ENCODE measurements at regions not wholly inside any gene's neighbourhood (a gene's known extent, or its start where the extent isn't known, plus 50 kb on each side); places are given as distances from the start of the nearest gene placed in this dataset.

DNA sequence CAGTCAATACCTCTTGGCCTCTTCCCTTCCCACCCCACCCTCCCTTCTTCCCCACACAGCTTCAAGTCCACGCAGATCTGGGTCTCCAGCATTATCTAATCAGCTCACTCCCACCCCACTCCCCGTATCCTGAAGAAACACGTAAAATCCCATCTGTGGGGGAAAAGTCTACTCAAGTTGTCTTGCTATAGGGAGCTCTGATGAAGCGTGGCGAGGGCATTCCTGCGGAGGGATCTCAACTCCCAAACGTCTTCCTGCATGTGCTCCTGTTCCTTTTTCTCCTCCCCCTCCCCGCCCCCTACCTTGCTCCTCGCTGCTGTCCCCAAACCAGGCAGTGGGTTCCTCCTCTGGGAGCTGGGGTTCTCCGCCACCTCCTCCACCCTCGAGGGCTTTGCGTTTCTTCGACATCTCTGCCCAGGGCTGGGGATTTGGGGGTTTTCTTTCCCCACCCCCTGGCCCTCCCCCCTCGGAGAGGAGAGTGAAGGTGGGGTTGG, 181.8 kb downstream of the TBXT start:
- no peak for DNase-seq

GRCh38 chr6:165985281-165985805, 182.3 kb downstream of the TBXT start:
- DNase-seq = no peak

- DNase-seq = no peak
Observed at GRCh38 chr6:165984729-165985275, 182.8 kb downstream of the TBXT start.

DNA sequence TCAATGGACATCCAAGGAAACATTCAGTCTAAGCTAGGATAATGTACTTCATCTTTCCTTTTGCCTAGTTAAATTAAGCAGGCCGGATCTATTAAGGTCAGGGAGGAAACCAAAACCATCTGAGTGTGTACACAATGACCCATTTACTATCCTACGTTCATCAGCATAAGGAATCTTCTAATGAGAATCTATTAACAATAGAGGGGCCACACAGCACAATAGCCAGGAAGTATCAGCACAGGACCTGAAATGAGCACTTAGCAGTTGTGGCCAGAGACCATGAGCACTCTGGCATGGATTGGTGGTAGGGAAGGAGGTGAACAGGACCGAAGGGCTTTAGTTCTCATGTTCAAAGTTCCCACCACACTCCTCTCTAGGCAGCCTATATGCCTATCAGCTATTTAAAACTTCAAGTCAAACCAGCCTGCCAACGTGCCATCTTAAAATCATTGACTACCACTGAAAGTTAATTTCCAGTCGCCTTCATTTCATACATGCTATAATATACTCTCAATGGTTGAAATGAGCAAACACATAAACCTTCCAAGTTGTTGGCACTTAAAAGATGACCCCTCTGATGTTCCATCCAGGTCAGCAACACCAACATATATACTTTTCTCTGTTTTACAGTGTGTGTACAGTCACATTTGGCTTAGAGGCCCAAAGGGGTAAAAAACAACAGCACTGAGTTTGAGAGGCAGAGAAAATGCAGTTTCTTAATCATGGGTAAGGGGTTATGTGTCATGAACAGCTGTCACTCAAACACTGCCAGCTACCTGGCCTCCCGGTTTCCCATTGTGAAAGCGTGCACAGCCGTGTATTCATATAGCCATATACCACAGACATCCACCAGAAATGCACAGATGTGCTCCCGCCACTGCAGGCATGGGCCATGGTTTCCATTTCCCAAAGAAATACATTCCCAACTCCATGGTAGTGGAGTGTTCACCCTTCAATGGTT, 184.3 kb downstream of the TBXT start:
- no peak for DNase-seq

DNA sequence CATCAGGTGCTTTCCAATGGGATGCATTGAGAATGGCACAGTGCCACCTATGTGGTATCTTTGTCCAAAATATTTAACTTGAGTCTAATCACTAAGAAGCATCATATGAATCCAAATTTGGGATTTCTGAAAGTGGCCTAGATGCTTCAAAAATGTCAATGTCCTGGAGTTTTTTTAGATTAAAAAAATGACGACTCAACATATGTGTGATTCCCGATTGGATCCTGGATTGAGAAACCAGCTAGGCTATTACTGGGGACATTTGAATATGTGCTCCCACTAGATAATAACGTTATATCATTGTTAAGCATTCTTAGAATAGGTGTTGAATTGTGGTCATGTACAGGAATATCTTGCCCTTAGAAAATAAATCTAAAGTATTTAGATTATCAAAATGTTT, 189.2 kb downstream of the TBXT start:
- DNase-seq = no peak

DNA sequence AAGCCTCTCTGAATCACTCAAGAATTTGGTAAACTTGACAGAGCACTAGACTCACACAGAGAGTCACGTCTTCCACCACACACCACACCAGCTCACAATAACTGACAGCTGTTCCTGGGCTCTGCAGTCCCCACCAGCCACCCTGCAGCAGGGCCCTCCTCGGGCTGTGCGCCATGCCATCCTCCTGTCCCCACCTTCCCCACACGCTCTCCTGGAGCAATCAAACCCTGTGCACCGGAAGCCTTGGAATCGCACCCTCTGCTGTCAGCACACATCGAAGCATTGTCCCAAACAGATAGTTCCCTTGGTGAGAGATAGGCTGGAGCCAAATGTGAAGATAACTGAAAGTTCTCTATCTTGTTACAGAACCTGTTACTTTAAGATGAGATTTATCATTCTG, 191.0 kb downstream of the TBXT start:
- no peak for DNase-seq

DNA sequence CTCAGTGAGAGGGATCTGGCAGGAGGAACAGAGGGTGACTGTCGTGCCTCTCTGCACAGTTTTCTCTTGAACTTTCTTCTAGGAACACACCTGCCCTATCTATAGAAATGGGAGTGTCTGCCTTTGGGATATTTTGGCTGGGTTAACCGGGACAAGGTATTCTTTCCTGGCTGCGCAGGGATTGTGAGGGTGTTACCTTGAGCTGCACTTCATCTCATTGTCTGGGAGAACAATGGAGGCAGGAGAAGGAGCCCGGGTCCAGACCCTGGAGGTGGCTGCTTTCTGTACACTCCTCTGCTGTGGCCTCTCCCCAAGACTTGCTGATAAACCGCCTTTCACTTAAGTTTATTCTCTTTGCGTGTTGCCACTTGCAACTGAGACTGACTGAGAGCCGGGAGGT, 192.8 kb downstream of the TBXT start:
- no peak for DNase-seq

GRCh38 chr6:165973473-165973872, 194.2 kb downstream of the TBXT start:
- DNase-seq = no peak

- DNase-seq = no peak
Observed at GRCh38 chr6:165972139-165972802, 195.4 kb downstream of the TBXT start.

DNA sequence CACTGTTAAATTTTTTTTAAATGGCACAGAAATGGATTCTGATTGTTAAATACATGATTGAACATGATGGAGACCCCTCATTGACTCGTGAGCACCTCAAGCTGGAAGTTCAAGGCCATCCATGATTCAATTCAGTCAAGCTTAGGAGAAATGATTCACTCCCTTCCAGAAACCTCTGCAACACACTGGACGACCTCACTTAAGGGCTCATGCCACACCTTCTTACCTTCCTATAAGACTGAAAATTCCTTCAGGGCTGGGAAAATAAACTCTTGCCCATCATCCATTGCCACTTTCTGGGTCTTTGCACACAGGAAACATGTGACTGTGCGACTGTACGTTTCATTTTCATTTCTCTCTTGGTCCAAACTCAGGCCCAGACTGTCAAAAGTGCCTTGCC, 196.4 kb downstream of the TBXT start:
- no peak for DNase-seq

DNA sequence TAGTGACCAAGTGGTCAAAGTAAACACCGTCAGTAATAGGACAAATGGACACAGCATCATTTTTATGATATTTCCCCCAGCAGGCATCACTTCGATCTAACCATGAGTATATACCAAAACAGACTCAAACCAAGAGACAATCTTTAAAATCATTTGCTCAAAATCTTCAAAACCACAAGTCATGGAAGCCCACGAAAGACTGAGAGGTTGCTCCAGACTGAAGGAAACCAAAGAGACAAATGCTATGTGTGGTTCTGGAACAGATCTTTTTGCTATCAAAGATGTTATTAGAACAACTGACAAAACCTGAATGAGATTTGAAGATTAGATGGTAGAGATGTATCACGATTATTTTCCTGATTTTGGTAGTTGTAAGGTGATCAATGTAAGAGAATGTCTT, 197.7 kb downstream of the TBXT start:
- DNase-seq = no peak

- no peak for DNase-seq
Observed at GRCh38 chr6:165969184-165969583, 198.5 kb downstream of the TBXT start.

GRCh38 chr6:165968408-165968807, 199.2 kb downstream of the TBXT start:
- DNase-seq = no peak

DNA sequence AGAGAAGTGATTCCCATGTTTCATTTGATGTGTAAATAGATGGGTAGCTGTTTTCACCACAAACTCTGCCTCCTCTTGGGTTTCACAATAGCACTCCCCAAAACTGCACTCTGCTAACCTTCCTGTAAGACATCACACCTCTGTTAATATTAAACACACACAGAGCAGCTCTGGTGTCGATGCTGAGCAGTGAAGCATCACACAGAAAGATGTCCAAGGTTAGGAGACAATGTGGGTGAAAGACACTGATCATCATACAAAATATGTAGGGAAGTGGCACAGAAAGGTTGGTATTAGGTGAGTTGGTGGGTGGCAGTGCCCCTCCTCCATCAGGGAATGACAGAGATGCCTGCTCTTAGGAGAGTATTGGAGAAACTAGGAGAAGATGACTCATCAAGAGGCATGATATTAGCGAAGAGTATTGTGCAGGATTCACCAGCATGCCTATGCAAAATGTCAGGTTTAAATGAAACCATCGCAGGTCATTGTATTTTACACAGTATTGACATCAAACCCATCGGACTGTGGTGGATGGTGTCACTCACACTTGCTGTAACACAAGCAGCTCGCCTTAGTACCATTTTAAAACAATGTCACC, 199.7 kb downstream of the TBXT start:
- no peak for DNase-seq

DNA sequence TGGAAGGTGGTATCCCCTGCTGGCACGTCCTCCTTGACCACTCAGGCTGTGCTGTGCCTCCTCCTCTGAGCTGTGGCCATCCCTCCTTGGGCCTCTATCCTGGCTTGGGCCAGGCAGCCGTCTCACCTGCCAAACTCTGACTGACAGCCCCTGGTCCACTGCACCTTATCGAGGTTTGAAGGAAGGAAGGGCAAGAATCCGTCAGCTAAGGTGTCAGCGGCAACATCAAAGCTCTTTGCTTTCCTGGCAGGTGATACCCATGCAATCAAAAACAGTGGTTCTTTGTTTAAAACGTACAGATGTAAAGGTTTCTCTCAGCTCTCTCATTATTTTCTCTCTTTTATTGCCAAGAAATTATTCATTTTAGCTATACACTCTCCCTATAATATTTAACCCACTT, 203.9 kb downstream of the TBXT start:
- no peak for DNase-seq

DNA sequence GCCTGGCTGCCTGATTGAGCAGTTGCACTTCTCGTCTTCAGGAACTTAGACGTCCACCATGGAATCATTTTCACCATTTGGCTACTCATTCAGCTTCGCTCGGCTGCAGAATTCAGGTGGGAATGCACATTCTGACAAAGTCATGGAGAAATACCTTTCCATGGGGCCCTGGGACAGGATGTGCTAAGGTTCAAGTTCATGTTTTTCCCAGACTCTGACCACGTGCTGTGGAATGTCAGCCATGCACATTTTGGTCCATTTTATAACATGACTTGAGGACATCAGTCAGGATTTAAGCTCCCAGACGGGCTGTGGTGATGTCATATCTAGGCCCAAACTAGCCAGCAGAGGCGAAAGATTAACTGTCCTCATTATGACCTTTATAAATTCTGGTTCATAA, 205.3 kb downstream of the TBXT start:
- DNase-seq = no peak

- DNase-seq = no peak
Observed at GRCh38 chr6:165961233-165961632, 206.4 kb downstream of the TBXT start.

DNA sequence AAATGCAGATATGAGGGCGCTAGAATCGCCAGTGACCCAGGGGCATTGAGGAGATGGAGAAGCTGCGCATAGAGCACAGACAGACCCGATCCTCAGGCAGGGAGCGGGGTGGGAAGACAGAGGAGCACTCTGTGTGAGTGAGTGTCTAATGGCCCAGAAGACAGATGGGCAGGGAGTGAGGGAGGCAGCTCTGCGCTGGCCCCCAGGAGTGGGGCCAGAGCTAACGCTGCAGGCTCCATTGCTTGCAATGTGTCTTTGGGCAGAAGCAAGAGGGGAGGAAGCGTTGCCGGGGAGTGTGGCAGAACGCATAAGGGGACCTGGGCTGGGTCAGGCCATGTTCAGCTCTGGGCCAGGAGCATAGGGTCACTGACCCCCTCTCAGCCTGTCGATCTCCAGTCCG, 207.0 kb downstream of the TBXT start:
- DNase-seq = no peak

GRCh38 chr6:165959627-165960026, 208.0 kb downstream of the TBXT start:
- no peak for DNase-seq

GRCh38 chr6:165956874-165957273, 210.8 kb downstream of the TBXT start:
- no peak for DNase-seq

DNA sequence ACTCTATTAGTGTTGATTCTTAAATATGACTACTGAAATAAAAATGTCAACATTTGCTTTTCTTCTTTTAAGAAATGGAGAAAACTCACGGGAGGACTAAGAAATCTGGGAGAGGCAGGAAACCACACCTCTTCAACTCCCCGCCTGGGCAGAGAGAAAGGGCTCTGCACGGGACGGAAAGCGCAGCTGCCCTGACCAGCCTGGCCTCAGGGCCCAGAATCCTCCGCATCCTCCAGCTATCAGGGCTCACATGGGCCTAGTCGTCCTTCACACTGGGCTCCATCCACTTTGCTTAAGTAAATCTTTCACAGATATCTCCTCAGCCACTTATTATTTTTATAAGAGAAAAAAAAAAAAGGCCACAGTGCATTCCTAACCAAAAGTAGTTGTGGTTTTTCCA, 215.1 kb downstream of the TBXT start:
- DNase-seq = no peak

DNA sequence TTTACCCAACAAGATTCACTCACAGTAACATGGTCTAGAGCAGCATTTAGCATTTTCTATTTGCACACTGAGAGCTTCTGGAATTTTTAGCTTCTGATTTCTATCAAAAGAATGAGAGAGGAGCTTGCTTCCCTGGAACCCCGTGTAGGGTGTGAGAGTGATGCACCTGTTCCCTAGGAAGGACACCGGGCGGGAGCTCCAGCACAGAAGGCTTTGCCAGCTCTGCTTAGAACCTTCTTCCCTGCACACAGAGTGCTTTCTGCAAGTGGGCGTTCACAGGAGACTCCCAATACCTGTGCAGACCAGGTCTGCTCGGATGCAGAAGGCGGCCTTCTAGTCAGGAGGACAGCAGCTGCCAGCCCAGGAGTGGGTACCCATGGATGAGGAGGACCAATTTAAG, 217.3 kb downstream of the TBXT start:
- no peak for DNase-seq

GRCh38 chr6:165949324-165949723, 218.3 kb downstream of the TBXT start:
- DNase-seq = no peak

All from CD4-positive, alpha-beta T cell treated with Interleukin-6 for 4 hours (primary cell).